H9 (cell line): ENCODE measurements at regions not wholly inside any gene's neighbourhood (a gene's known extent, or its start where the extent isn't known, plus 50 kb on each side); places are given as distances from the start of the nearest gene placed in this dataset.

ENCODE experiments used
- DNase-seq: peaks from one replicate; pipeline ENCODE4 v3.0.0-alpha.2; 2017
- H2AFZ ChIP-seq: one replicate; pipeline ENCODE4 v1.6.1; 2013; ENCODE audit warnings: mild to moderate bottlenecking, low read length, control low read depth, moderate library complexity
- H2AK5ac ChIP-seq: 2 replicates; pipeline ENCODE4 v1.6.1; 2013; ENCODE audit warnings: low read length, control low read depth, mixed read lengths; ENCODE audit not compliant: insufficient read length
- H2BK120ac ChIP-seq: one replicate; pipeline ENCODE4 v1.6.1; 2013; ENCODE audit warnings: low read depth, mild to moderate bottlenecking, low read length, control low read depth, inconsistent platforms; ENCODE audit not compliant: poor library complexity, severe bottlenecking
- H2BK12ac ChIP-seq: 2 replicates; pipeline ENCODE4 v1.6.1; 2013; ENCODE audit warnings: low read length, control low read depth, mixed read lengths, low read depth; ENCODE audit not compliant: insufficient read length
- H2BK15ac ChIP-seq: 2 replicates; pipeline ENCODE4 v1.6.1; 2013; ENCODE audit warnings: low read depth, low read length, control low read depth
- H2BK20ac ChIP-seq: one replicate; pipeline ENCODE4 v1.6.1; 2013; ENCODE audit warnings: low read depth, mild to moderate bottlenecking, low read length, control low read depth, inconsistent platforms; ENCODE audit not compliant: poor library complexity, severe bottlenecking
- H2BK5ac ChIP-seq: 2 replicates; pipeline ENCODE4 v1.6.1; 2013; ENCODE audit warnings: low read length, control low read depth, mixed read lengths; ENCODE audit not compliant: insufficient read length
- H3K14ac ChIP-seq: 2 replicates; pipeline ENCODE4 v1.6.1; 2013; ENCODE audit warnings: low read length, control low read depth; ENCODE audit not compliant: insufficient read depth
- H3K18ac ChIP-seq: 2 replicates; pipeline ENCODE4 v1.6.1; 2013; ENCODE audit warnings: low read depth, mild to moderate bottlenecking, mixed read lengths, low read length, control low read depth; ENCODE audit not compliant: insufficient read length
- H3K23ac ChIP-seq: 2 replicates; pipeline ENCODE4 v1.6.1; 2013; ENCODE audit warnings: low read length, control low read depth, mixed read lengths, low read depth; ENCODE audit not compliant: insufficient read length
- H3K23me2 ChIP-seq: 2 replicates; pipeline ENCODE4 v1.6.1; 2013; ENCODE audit warnings: low read depth, mild to moderate bottlenecking, mixed read lengths, low read length, control low read depth; ENCODE audit not compliant: insufficient read length, poor library complexity, severe bottlenecking
- H3K27ac ChIP-seq: 2 replicates; pipeline ENCODE4 v1.5.1; 2013; ENCODE audit warnings: low read length, control low read depth, mixed read lengths, low read depth; ENCODE audit not compliant: insufficient read length
- H3K27me3 ChIP-seq: 2 replicates; pipeline ENCODE4 v1.6.1; 2013; ENCODE audit warnings: low read length, control low read depth, inconsistent platforms; ENCODE audit not compliant: insufficient read depth
- H3K4ac ChIP-seq: 2 replicates; pipeline ENCODE4 v1.6.1; 2013; ENCODE audit warnings: low read depth, mild to moderate bottlenecking, control low read depth, inconsistent platforms, low read length, moderate library complexity
- H3K4me1 ChIP-seq: 2 replicates; pipeline ENCODE4 v1.6.1; 2013; ENCODE audit warnings: low read length, control low read depth, inconsistent platforms; ENCODE audit not compliant: insufficient read depth
- H3K4me2 ChIP-seq: 2 replicates; pipeline ENCODE4 v1.6.1; 2013; ENCODE audit warnings: low read length, control low read depth, mixed read lengths; ENCODE audit not compliant: insufficient read length, insufficient read depth
- H3K56ac ChIP-seq: 2 replicates; pipeline ENCODE4 v1.6.1; 2013; ENCODE audit warnings: low read depth, mild to moderate bottlenecking, mixed read lengths, low read length, control low read depth; ENCODE audit not compliant: insufficient read length
- H3K79me1 ChIP-seq: 2 replicates; pipeline ENCODE4 v1.6.1; 2013; ENCODE audit warnings: low read depth, mild to moderate bottlenecking, moderate library complexity, low read length, control low read depth, inconsistent platforms; ENCODE audit not compliant: insufficient read depth, poor library complexity, severe bottlenecking
- H3K79me2 ChIP-seq: 2 replicates; pipeline ENCODE4 v1.6.1; 2013; ENCODE audit warnings: low read length, control low read depth, inconsistent platforms; ENCODE audit not compliant: insufficient read depth
- H3K9ac ChIP-seq: 2 replicates; pipeline ENCODE4 v1.6.1; 2013; ENCODE audit warnings: low read length, control low read depth, mixed read lengths; ENCODE audit not compliant: insufficient read length; ENCODE audit errors: extremely low read depth
- H3K9me3 ChIP-seq: one replicate; pipeline ENCODE4 v1.6.1; 2013; ENCODE audit warnings: low read depth, low read length, inconsistent platforms; ENCODE audit not compliant: control insufficient read depth
- H3T11ph ChIP-seq: one replicate; pipeline ENCODE4 v1.6.1; 2013; ENCODE audit warnings: mild to moderate bottlenecking, low read length, control low read depth, inconsistent platforms
- H4K20me1 ChIP-seq: one replicate; pipeline ENCODE4 v1.6.1; 2013; ENCODE audit not compliant: control insufficient read depth, insufficient read length, insufficient read depth
- H4K5ac ChIP-seq: 2 replicates; pipeline ENCODE4 v1.6.1; 2013; ENCODE audit warnings: low read depth, mild to moderate bottlenecking, mixed read lengths, low read length, control low read depth; ENCODE audit not compliant: insufficient read length
- H4K8ac ChIP-seq: replicated peaks from 2 replicates; pipeline ENCODE4 v1.6.1; 2013; ENCODE audit warnings: low read length, control low read depth, mixed read lengths, low read depth; ENCODE audit not compliant: insufficient read length
- H4K91ac ChIP-seq: 2 replicates; pipeline ENCODE4 v1.6.1; 2013; ENCODE audit warnings: low read depth, mild to moderate bottlenecking, moderate library complexity, mixed read lengths, low read length, control low read depth; ENCODE audit not compliant: insufficient read length
- H3K27ac Mint-ChIP-seq, 3 experiments: 2 replicates in 2 of 3; 3 replicates in 1 of 3; pipeline ENCODE4 v1.8.0; 2020 to 2021; ENCODE audit warnings: mixed read lengths in 3 of 3, mild to moderate bottlenecking in 1 of 3, moderate library complexity in 1 of 3
- H3K27me3 Mint-ChIP-seq: 2 replicates; pipeline ENCODE4 v1.8.0; 2021; ENCODE audit warnings: low read depth, mild to moderate bottlenecking, moderate library complexity, mixed read lengths
- H3K36me3 Mint-ChIP-seq, 3 experiments: 2 replicates in 2 of 3; 3 replicates in 1 of 3; pipeline ENCODE4 v1.8.0; 2020 to 2021; ENCODE audit warnings: low read depth in 3 of 3, mixed read lengths in 3 of 3; ENCODE audit not compliant: insufficient read depth in 1 of 3
- H3K4me1 Mint-ChIP-seq, 2 experiments: 2 replicates each; pipeline ENCODE4 v1.8.0; 2020; ENCODE audit warnings: mixed read lengths in 2 of 2
- H3K4me3 Mint-ChIP-seq, 2 experiments: 2 replicates in 1 of 2; 3 replicates in 1 of 2; pipeline ENCODE4 v1.8.0; 2020 to 2021; ENCODE audit warnings: mild to moderate bottlenecking in 2 of 2, mixed read lengths in 2 of 2, moderate library complexity in 1 of 2
- H3K9me3 Mint-ChIP-seq, 2 experiments: 2 replicates in 1 of 2; 3 replicates in 1 of 2; pipeline ENCODE4 v1.8.0; 2020; ENCODE audit warnings: mild to moderate bottlenecking in 2 of 2, mixed read lengths in 2 of 2, moderate library complexity in 1 of 2
- CTCF ChIP-seq: fragments of 200-600 bp; sonication (generic); conservative IDR thresholded peaks from 3 replicates; pipeline ENCODE4 v1.8.0; 2021; ENCODE audit warnings: antibody characterized with exemption, mild to moderate bottlenecking
- whole genome bisulfite sequencing: extraction: QIAGEN DNeasy Blood & Tissue Kit; methylation state at CpG from one replicate; pipeline ENCODE4 v1.1.7; 2013; ENCODE audit warnings: missing lambda C conversion rate, low lambda C conversion rate, mixed read lengths; ENCODE audit not compliant: insufficient read length; ENCODE audit errors: extremely low coverage; 5-methylcytosine and 5-hydroxymethylcytosine counted together

GRCh38 chr10:100642295-100642994, 102.9 kb upstream of the PAX2 start:
- peak; percentile 82 for DNase-seq
- Mint-ChIP-seq H3K4me1 (peaks cover 47 to 69% of the 10 kb centered on the region in 2 experiments), H3K36me3 (0 out of 7 replicates have a peak, but pooled peaks cover 0 to 6% (median 0%) of the 10 kb centered on the region in 3 experiments), H3K27ac (peak overlapping the region in 1 of 3 experiments; percentile 53; a peak in 3 of 7 replicates), H3K27me3 (peaks cover 83% of the 10 kb centered on the region), H3K4me3 (peak overlapping the region; percentile 9 to 60), H3K9me3 (no peaks in the 10 kb centered on the region; a peak in 1 of 5 replicates)
- no peak overlapping the region for H2BK15ac ChIP-seq
- H2BK5ac ChIP-seq, result no peak overlapping the region
- H4K91ac ChIP-seq, result no peak overlapping the region
- no peak overlapping the region for H3K9ac ChIP-seq
- peaks cover 3% of the 10 kb centered on the region for H3K23me2 ChIP-seq
- no peaks in the 10 kb centered on the region; the same call in 1 of the 2 replicates for H3K27me3 ChIP-seq
- H3K18ac ChIP-seq, result no peak overlapping the region
- no peaks in the 10 kb centered on the region for H3K9me3 ChIP-seq
- no peak overlapping the region for H3K23ac ChIP-seq
- TF ChIP-seq CTCF, result no peak
- H2BK120ac ChIP-seq, result no peak overlapping the region
- no peak overlapping the region for H3K4ac ChIP-seq
- H3K56ac ChIP-seq, result no peak overlapping the region
- H3K79me2 ChIP-seq, result no peaks in the 10 kb centered on the region
- no peak overlapping the region for H3T11ph ChIP-seq
- H4K20me1 ChIP-seq, result no peaks in the 10 kb centered on the region
- H3K27ac ChIP-seq, result no peak overlapping the region
- H2BK12ac ChIP-seq, result no peak overlapping the region
- H3K4me2 ChIP-seq, result peak overlapping the region; percentile 79
- peaks cover 7% of the 10 kb centered on the region; the same call in 1 of the 2 replicates for H3K4me1 ChIP-seq
- no peak overlapping the region for H3K14ac ChIP-seq
- no peak overlapping the region for H2BK20ac ChIP-seq
- WGBS, result no CpG with 5 or more reads among the region's 9 CpGs
- H4K8ac ChIP-seq, result no peak overlapping the region
- H2AK5ac ChIP-seq, result no peak overlapping the region
- no peaks in the 10 kb centered on the region for H3K79me1 ChIP-seq
- H4K5ac ChIP-seq, result no peak overlapping the region
- no peak overlapping the region for H2AFZ ChIP-seq
